Upper lobe of left lung (tissue), 4 donors: ENCODE measurements at regions not wholly inside any gene's neighbourhood (a gene's known extent, or its start where the extent isn't known, plus 50 kb on each side); places are given as distances from the start of the nearest gene placed in this dataset.

ENCODE experiments used
- EP300 ChIP-seq, 4 donors: sonication (generic); formaldehyde crosslinking; IDR thresholded peaks; one replicate each; pipeline ENCODE4 v1.5.1; 2017; ENCODE audit warnings: antibody characterized with exemption in 4 of 4, control low read depth in 2 of 4
- POLR2AphosphoS5 ChIP-seq, 2 donors: sonication (generic); formaldehyde crosslinking; IDR thresholded peaks; one replicate each; pipeline ENCODE4 v1.5.1; 2017; ENCODE audit warnings: antibody characterized with exemption in 2 of 2
- TF ChIP-seq, protein P1 (sequence below), 6 experiments: fragments of 450-650 bp in 4 of 6; fragments of 200-600 bp in 2 of 6; sonication (generic) in 2 of 6; IDR thresholded peaks; one replicate each; pipeline ENCODE4 v1.5.1; 2016 to 2019; ENCODE audit warnings: antibody characterized with exemption in 6 of 6

- TF ChIP-seq, protein P1, sequence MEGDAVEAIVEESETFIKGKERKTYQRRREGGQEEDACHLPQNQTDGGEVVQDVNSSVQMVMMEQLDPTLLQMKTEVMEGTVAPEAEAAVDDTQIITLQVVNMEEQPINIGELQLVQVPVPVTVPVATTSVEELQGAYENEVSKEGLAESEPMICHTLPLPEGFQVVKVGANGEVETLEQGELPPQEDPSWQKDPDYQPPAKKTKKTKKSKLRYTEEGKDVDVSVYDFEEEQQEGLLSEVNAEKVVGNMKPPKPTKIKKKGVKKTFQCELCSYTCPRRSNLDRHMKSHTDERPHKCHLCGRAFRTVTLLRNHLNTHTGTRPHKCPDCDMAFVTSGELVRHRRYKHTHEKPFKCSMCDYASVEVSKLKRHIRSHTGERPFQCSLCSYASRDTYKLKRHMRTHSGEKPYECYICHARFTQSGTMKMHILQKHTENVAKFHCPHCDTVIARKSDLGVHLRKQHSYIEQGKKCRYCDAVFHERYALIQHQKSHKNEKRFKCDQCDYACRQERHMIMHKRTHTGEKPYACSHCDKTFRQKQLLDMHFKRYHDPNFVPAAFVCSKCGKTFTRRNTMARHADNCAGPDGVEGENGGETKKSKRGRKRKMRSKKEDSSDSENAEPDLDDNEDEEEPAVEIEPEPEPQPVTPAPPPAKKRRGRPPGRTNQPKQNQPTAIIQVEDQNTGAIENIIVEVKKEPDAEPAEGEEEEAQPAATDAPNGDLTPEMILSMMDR (IDR thresholded peaks at IDR 0.05), result peak in 2 of 6 experiments; percentile 19 to 32
- no peak for TF ChIP-seq EP300 (IDR thresholded peaks at IDR 0.05)
- no peak for TF ChIP-seq POLR2AphosphoS5 (IDR thresholded peaks at IDR 0.05)
Observed at GRCh38 chr11:71086687-71087258, 165.6 kb downstream of the SHANK2 start.
